ENCODE measurements at regions not wholly inside any gene's neighbourhood (a gene's known extent, or its start where the extent isn't known, plus 50 kb on each side); places are given as distances from the start of the nearest gene placed in this dataset.
"Not testable (repeated sequence)": the region's sequence is repeated elsewhere in the genome, so short reads cannot be mapped to it uniquely, and the experiment has no call there.

DNA sequence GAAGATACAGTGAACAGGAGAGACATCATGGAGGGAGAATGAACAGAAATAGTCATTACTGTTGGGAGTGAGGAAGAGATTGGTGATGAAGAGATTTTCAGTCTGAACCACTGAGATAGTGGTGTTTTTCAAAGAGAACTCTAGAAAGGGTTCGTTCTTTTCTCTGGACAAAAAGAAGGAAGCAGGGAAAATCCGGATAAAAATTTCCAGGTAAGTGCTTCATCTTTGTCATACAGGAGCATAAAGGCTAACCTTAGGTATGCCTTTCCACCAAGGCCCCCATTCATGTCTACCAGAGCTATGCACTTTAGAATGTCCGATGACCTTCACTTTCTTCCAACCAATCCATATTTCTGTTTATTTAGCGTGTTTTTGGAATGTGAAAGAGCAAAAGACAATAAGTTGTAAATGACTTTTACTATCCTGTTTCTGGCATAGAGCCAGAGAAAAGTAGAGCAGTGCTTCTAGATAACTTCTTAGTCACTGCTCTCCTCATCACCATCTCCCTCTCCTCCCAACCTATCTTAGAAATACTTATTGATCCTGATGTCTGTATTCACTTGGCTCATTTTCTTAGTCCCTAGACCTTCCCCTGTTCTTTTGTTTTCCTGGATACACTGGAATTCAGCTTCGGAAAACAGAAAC is 116.5 kb downstream of the TTC6 start:
- no peak for DNase-seq (ENCODE audit: low spot score)
- FAIRE-seq = no peak

DNA sequence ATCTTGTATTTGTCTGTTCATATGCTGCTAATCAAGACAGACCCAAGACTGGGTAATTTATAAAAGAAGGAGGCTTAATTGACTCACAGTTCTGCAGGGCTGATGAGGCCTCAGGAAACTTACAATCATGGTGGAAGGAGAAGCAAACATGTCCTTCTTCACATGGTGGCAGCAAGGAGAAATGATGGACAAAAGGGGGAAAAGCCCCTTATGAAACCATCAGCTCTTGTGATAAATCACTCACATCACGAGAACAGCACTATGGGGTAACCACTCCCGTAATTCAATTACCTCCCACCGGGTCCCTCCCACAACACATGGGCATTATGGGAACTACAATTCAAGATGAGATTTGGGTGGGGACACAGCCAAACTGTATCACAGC is 117.0 kb downstream of the TTC6 start:
- not testable (repeated sequence) for FAIRE-seq; DNase-seq (ENCODE audit: low spot score)

DNA sequence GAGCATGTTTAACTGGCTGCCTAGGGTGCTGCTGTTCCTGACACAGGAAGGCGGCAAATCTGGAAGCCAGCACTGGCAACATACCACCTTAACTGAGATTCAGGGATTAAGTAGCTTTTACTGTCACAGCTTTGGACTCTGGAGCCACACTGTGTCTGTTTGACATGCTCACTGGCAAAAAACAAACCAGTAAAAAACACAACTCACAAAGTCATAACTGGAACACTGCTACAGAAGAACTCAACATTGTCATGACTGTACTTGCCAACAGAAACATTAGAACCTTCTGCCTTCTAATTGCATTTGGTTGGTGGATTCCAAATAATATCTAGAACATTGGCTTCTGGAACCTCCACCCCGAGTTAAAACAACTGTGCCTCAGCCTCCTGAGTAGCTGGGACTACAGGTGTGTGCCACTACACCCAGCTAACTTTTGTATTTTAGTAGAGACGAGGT is 117.6 kb downstream of the TTC6 start:
- DNase-seq (ENCODE audit: low spot score) (no peak), FAIRE-seq (no peak)

DNA sequence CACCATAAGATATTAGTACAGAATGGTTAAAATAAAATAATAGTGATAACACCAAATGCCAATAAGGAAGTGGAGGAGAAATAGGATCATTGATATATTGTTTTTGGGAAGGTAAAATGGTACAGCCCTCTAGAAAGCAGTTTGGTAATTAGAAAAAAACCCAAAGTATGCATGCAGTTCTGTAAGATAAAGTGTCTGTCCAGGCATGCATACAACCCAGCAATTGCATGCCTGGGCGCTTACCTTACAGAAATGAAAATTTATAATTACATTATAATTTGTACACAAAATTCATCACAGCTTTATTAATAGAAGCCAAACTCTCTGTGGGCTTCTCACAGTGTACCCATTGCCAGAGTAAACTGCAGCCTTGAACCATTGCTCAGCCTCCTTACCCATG is 124.7 kb downstream of the TTC6 start:
- DNase-seq (ENCODE audit: low spot score) = no peak
- no peak for FAIRE-seq

DNA sequence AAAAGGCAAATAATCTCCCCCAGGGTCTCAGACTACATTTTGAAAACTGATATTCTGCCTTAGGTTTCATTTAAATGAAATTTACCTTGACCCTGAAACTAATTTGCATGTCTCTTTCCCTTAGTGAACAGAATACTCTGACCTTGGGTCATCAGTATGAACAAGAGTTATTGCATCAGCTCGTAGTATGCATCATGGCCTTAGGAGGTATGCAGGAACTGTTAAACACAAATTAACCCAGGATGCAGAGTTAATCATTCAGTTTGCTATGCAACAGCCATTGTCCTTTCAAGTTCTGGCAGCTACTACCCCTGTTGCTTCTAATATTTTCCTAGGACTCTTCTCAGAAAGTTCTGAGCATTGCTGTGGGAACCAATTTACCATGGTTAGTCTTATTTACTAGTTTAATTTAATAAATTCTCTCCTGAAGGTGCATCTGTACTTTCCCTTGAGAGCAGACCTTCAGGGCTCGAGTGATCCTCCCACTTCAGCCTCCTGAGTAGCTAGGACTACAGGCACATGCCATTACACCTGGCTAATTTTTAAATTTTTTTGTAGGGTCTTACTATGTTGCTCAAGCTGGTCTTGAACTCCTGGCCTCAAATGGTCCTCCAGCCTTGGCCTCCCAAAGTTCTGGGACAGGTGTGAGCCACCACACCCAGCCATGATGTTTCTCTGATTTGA is 126.7 kb downstream of the TTC6 start:
- DNase-seq (ENCODE audit: low spot score) (no peak), FAIRE-seq (no peak)

DNA sequence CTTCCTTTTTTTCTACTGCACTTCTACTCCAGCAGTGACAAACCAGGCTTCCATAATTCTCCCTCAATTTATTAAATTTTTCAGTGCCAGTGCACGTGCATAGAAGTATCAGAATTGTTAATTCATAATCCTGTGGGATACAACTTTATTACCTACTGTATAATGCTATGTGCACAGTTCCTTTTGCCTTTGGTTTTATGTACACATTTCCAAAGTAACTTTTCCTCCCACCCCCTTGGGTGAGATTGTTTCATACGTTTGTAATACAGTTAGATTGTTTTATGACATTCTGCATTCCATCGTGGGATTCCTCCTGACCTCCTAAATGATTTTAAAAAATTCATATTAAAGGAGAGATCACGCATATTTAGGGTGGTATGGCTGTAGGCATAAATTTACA is 128.1 kb downstream of the TTC6 start:
- DNase-seq (ENCODE audit: low spot score) (no peak), FAIRE-seq (no peak)

DNA sequence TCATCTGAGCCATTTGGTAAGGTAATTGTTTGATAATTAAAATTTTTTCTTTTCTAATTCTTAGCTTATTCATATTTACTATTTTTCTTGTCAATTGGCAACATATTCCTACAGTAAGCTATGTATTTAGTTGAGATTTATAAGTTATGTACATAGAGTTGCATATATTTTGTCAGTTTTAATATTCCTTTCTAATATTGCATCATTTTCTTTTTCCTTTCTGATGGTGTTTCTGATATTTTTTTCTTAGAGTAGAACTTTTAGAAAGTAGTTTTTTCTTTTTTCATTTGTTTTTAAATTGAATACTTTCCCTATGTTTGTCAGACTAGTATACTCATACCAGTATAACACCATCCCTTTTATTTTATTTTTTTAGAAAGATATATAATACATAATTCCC is 131.3 kb downstream of the TTC6 start:
- no peak for DNase-seq (ENCODE audit: low spot score)
- no peak for FAIRE-seq

DNA sequence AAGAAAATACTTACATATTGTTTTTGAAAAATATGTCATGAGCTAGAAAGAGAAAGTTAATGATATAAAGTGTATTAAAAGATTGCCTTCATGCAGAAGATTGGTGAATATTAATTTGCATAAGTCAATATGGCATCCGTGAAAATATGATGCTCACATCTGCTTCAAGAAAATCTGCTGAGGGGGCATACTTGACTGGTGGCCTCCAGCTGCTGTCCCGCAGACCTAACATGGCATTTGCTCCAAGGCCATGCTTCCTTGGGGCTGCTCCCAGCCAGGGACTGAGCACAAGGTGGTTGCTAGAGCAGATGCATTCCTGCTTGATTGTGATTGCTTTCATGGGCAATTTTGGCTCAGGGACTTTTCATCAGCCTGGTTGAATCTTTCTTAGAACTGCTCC is 133.8 kb downstream of the TTC6 start:
- no peak for FAIRE-seq
- DNase-seq (ENCODE audit: low spot score) = no peak

DNA sequence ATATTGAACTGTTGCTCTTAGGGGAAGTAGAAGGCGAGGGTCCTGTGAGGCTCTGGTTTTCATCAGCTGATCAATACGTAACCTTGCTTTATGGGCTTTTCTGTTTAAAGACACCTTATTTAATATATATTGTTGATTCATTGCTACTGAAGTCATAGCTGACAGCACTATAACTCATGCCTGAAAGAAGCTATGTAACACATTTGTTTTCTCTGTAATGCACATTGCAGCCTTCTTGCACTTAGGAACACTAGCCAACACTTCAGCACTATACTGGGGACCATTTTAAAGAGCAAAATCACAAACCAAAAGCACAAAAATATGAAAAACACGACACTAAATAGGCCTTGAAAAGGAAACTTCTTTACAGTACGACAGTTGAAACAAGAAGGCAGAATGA is 135.7 kb downstream of the TTC6 start:
- no peak for FAIRE-seq
- no peak for DNase-seq (ENCODE audit: low spot score)

DNA sequence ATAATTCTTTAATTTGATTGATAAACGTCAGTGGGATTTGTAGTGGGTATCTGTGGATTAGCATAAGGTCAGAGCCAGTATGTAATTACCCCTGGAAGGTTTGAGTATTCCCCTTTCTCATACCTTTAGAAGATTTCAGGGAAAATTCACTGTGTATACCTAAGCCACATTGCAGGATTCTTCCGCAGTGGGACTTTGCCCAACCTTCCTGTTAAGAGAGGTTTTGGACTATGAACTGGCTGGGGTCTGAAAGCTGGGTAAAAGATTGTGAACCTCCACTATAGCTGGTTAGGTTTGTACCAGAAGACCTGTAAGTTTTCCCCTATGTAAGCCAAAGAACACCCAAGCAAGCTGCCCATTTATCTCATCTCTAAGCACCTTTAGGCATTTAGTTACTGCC is 150.2 kb downstream of the TTC6 start:
- FAIRE-seq (no peak), DNase-seq (ENCODE audit: low spot score) (no peak)

DNA sequence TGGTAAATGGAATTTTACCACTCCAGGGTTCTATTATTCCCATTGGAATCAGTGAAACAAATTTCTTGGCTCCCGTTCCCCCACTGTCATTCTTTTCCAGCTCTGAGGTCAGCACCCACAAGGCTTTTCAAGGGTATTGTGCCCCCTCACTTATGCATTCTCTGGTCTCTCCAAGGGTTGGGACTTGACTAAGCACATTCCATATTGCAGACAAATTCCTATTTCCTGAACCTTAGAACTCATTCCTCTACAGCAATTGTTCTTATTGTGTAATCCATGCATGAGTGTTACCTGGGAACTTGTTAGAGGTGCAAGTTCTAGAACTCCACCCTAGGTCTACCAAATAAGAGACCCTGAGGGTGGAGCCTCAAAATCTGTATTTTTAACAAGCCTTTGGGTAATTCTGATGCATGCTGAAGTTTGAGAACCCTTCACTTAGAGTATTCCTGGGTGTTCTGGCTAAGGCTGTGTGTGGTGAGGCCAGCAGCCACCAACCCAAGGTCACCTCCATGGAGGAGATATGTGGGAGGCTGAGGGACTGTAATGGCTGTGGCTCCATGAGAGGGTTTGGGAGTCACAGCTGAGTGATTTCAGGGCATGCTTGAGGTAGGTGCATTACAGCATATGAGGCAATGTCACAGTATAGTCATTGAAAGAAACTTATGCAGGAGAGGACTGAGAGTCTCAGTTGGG is 150.9 kb downstream of the TTC6 start:
- no peak for FAIRE-seq
- no peak for DNase-seq (ENCODE audit: low spot score)

DNA sequence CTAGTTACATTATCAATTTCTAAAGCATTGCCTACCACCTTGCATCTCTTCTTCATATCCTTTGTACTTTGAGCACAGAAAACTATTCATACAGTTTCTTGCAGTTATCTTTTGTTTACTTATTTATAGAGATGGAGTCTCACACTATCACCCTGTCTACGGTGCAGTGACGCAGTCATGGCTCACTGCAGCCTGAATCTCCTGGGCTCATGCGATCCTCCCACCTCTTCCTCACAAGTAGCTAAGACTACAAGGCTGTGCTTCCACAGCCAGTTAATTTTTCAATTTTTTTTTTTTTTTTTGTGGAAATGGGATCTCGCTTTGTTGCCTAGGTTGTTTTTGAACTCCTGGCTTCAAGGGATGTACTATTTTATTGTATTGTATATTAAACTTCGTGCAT is 158.0 kb downstream of the TTC6 start:
- FAIRE-seq = no peak
- DNase-seq (ENCODE audit: low spot score) = no peak

DNA sequence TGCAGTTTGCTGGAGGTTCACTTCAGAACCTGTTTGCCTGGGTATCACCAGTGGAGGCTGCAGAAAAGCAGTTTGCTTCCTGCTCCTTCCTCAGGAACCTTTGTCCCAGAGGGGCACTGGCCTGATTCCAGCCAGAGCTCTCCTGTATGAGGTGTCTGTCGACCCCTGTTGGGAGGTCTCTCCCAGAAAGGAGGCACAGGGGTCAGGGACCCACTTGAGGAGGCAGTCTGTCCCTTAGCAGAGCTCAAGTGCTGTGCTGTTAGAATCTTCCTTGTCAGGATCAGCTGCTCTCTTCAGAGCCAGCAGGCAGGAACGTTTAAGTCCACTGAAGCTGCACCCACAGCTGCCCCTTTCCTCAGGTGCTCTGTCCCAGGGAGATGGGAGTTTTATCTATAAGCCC is 164.8 kb downstream of the TTC6 start:
- not testable (repeated sequence) for FAIRE-seq

DNA sequence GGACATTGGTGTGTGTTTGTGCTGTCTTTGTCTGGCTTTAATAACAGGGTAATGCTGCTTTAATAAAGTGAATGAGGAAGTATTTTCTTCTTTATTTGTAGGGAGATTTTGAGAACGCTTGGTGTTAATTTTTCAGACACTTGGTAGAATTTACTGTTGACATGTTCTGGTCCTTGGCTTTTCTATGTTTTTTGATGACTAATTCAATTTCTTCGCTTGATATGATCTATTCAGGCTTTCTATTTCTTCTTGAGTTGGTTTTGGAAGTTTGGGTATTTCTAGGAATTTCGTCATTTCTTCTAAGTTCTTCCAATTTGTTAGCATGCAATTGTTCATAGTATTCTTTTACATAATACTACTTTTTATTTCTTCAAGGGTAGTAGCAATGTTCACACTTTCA is 167.8 kb downstream of the TTC6 start:
- DNase-seq (ENCODE audit: low spot score) (no peak), FAIRE-seq (no peak)

More for the DNA sequence above, 164.8 kb downstream of the TTC6 start:
- not testable (repeated sequence) for DNase-seq (ENCODE audit: low spot score)

DNA sequence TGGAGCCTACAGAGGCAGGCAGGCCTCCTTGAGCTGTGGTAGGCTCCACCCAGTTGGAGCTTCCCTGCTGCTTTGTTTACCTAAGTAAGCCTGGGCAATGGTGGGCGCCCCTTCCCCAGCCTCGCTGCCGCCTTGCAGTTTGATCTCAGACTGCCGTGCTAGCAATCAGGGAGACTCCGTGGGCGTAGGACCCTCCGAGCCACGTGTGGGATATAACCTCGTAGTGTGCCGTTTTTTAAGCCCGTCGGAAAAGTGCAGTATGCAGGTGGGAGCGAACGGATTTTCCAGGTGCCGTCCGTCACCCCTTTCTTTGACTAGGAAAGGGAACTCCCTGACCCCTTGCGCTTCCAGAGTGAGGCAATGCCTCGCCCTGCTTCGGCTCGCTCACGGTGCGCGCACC is 176.9 kb downstream of the TTC6 start:
- not testable (repeated sequence) for DNase-seq (ENCODE audit: low spot score); FAIRE-seq

DNA sequence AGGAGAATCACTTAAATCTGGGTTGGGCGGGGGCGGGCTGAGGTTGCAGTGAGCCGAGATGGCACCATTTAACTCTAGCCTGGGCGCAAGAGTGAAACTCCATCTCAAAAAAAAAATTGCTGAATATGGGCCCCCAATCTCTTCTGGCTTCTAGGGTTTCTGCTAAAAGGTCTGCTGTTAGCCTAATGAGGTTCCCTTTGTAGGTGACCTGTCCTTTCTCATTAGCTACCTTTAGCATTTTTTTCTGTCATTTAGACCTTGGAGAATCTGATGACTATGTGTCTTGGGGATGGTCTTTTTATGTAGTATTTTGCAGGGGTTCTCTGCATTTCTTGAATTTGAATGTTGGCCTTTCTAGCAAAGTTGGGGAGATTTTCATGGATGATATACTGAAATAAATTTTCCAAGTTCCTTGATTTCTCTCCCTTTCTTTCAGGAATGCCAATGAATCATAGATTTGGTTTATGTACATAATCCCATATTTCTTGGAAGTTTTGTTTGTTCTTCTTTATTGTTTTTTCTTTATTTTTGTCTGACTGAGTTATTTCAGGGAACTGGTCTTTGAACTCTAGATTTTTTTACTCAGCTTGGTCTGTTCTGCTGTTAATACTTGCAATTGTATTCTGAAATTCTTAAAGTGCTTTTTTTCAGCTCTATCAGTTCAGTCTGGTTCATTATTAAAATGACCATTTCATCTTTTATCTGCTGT is 181.5 kb downstream of the TTC6 start:
- DNase-seq (ENCODE audit: low spot score) (no peak), FAIRE-seq (no peak)

DNA sequence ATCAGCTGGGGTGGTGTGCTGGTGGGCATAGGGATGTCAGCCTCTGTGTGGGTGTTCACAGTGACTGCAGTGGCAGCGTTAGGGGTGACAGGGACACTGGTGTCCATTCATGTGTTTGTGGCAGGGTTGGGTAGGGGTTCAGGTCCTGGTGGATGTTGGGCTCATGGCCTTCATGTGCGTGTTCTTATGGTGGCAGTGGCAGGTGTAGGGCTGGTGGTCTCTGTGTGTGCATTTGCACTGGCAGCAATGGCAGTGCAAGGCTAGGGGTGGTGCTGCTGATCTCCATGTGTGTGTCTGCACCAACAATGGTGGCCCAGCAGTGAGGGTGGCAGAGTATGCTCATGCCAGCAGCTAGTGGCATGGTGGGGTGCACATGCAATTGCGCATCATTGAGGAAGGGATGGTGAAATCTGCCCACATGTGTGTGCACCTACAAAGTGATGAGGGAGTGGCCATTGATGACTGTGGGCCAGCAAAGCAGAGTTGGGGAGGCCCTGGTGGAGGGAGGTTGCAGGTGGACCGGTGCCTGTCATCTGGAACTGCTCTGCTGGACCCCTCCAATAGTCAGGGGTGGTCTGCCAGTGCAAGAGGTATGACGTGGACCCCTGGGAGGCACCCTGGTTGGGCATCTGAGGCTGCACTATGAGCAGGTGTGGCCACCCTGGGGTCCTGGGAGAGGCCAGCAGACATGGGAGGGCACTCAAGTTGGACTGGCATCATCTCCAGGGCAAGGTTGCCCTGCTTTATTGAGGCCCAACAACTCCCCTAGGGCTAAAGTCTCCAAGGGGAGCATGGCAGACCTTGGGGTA is 182.9 kb downstream of the TTC6 start:
- no peak for FAIRE-seq
- DNase-seq (ENCODE audit: low spot score) = no peak

DNA sequence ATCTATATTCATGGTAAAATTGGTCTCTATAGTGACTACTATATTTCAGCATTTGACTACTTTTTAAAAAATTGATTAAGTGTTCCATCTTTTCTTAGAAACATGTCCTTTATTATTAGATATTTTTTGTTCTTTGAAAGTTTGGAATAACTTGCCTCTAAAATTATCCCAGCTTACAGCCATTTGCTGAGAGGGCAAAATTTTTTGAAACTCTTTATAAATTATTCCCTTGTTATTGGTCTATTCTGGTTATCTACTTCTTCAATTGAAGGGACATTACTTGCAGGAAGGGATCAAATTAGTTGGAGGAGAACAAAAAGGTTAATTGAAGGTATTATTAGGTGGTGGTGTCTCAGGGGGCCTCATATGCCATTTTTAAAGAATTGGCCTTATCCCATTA is 184.1 kb downstream of the TTC6 start:
- DNase-seq (ENCODE audit: low spot score) (no peak), FAIRE-seq (no peak)

DNA sequence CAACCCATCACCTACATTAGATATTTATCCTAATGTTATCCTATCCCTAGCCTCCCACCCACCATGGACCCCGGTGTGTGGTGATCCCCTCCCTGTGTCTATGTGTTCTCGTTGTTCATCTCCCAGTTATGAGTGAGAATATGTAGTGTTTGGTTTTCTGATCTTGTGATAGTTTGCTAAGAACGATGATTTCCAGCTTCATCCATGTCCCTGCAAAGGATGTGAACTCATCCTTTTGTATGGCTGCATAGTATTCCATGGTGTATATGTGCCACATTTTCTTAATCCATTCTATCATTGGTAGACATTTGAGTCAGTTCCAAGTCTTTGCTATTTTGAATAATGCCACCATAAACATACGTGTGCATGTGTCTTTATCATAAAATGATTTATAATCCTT is 185.3 kb downstream of the TTC6 start:
- DNase-seq (ENCODE audit: low spot score) = not testable (repeated sequence)

DNA sequence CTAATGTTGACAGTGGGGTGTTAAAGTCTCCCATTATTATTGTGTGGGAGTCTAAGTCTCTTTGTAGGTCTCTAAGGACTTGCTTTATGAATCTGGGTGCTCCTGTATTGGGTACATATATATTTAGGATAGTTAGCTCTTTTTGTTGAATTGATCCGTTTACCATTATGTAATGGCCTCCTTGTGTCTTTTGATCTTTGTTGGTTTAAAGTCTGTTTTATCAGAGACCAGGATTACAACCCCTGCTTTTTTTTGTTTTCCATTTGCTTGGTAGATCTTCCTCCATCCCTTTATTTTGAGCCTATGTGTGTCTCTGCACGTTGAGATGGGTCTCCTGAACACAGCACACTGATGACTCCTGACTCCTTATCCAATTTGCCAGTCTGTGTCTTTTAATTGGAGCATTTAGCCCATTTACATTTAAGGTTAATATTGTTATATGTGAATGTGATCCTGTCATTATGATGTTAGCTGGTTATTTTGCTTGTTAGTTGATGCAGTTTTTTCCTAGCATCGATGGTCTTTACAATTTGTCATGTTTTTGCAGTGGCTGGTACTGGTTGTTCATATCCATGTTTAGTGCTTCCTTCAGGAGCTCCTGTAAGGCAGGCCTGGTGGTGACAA is 188.9 kb downstream of the TTC6 start:
- not testable (repeated sequence) for FAIRE-seq; DNase-seq (ENCODE audit: low spot score)

More for the DNA sequence above, 185.3 kb downstream of the TTC6 start:
- not testable (repeated sequence) for FAIRE-seq

DNA sequence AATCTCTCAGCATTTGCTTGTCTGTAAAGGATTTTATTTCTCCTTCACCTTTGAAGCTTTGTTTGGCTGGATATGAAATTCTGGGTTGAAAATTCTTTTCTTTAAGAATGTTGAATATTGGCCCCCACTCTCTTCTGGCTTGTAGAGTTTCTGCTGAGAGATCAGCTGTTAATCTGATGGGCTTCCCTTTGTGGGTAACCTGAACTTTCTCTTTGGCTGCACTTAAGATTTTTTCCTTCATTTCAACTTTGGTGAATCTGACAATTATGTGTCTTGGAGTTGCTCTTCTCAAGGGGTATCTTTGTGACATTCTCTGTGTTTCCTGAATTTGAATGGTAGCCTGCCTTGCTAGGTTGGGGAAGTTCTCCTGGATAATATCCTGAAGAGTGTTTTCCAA is 189.4 kb downstream of the TTC6 start:
- not testable (repeated sequence) for FAIRE-seq; DNase-seq (ENCODE audit: low spot score)
